Uterus (tissue), 3 donors: ENCODE measurements at regions not wholly inside any gene's neighbourhood (a gene's known extent, or its start where the extent isn't known, plus 50 kb on each side); places are given as distances from the start of the nearest gene placed in this dataset.

Experiments
- DNase-seq, 2 donors: peaks; one replicate each; pipeline ENCODE4 v3.0.0-alpha.2; 2019 to 2020
- H3K27ac ChIP-seq, 2 donors: fragments of 200-600 bp; sonication (generic); 1 replicate in 1 of 2; 2 replicates in 1 of 2; pipeline ENCODE4 v1.5.1; 2016 to 2018
- H3K27me3 ChIP-seq, 2 donors: fragments of 200-600 bp; sonication (generic); one replicate each; pipeline ENCODE4 v1.5.1; 2018 to 2019; ENCODE audit warnings: control low read depth in 1 of 2
- H3K36me3 ChIP-seq, 2 donors: fragments of 200-600 bp; sonication (generic); one replicate each; pipeline ENCODE4 v1.5.1; 2019; ENCODE audit warnings: control low read depth in 1 of 2
- H3K4me1 ChIP-seq, 2 donors: fragments of 200-600 bp; sonication (generic); one replicate each; pipeline ENCODE4 v1.5.1; 2018 to 2019; ENCODE audit warnings: control low read depth in 1 of 2
- H3K4me3 ChIP-seq, 2 donors: fragments of 200-600 bp; sonication (generic); 1 replicate in 1 of 2; 2 replicates in 1 of 2; pipeline ENCODE4 v1.5.1; 2018 to 2019; ENCODE audit warnings: mild to moderate bottlenecking in 1 of 2
- H3K9me3 ChIP-seq, 2 donors: fragments of 200-600 bp; sonication (generic); one replicate each; pipeline ENCODE4 v1.5.1; 2019; ENCODE audit warnings: control low read depth in 1 of 2
- POLR2A ChIP-seq, 2 donors: fragments of 450-650 bp; IDR thresholded peaks; one replicate each; pipeline ENCODE4 v1.6.1; 2016; ENCODE audit warnings: antibody characterized with exemption in 2 of 2, mild to moderate bottlenecking in 1 of 2, moderate library complexity in 1 of 2
- intact Hi-C: fragments of 100-400 bp; cut with DNase I; formaldehyde crosslinking; loops from one replicate; pipeline ENCODE4 v1.15.1; 2023; ENCODE audit warnings: low total_unique reads
- TF ChIP-seq, protein P1 (sequence below), 4 experiments: fragments of 200-600 bp in 2 of 4; fragments of 450-650 bp in 2 of 4; sonication (generic) in 2 of 4; IDR thresholded peaks; one replicate each; pipeline ENCODE4 v1.5.1; 2016 to 2019; ENCODE audit warnings: antibody characterized with exemption in 4 of 4, mild to moderate bottlenecking in 2 of 4, moderate library complexity in 1 of 4
- donor health status: DM: yes; HTN: yes; CAD: no.

DNA sequence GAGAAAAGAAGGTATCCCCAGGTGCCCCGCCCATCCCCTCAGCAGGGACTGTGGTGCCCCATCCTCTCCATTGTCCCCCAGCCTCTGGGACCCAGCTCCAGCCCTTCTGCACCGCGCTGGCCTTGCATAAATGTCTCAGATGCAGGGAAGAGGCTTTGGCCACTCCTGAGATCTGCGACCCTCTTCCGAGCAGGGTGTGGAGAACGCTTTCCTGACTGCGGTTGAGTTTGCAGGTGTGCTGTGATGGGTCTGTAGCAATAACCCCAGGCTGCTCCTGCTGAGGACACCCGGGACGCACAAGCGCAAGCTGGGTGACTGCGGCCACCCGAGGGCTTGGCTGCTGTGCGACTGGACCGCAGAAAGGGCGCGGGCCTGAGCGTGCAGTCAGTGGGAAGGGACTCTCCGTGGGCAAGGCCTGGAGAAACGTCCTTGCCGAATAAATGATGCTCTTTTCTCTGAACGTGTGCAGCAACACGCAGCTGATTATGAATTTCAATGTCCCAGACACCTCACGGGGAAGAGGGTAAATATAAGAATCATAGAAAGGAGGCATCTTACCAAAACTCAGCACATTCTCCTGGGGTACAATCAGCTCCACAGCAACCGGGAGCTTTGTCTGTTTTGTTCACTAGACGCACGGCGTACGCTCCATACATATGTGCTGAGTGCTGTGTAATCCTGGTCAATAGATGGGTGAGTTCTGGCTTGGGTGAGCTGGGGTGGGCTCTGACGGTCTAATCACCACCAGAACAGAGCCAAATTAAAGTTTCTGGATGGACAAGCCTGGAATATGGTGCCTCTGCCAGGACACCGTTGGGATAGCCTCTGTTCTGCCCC, 67.5 kb upstream of the ZNF516 start:
- Histone ChIP-seq H3K36me3 (no peaks in the 10 kb centered on the region), H3K27me3 (no peaks in the 10 kb centered on the region), H3K27ac (no peak overlapping the region), H3K9me3 (no peaks in the 10 kb centered on the region), H3K4me3 (no peak overlapping the region), H3K4me1 (peaks cover 0 to 5% of the 10 kb centered on the region in 2 donors)
- intact Hi-C loops: no loop called here
- no peak for TF ChIP-seq POLR2A (IDR thresholded peaks at IDR 0.05)
- TF ChIP-seq, protein P1, sequence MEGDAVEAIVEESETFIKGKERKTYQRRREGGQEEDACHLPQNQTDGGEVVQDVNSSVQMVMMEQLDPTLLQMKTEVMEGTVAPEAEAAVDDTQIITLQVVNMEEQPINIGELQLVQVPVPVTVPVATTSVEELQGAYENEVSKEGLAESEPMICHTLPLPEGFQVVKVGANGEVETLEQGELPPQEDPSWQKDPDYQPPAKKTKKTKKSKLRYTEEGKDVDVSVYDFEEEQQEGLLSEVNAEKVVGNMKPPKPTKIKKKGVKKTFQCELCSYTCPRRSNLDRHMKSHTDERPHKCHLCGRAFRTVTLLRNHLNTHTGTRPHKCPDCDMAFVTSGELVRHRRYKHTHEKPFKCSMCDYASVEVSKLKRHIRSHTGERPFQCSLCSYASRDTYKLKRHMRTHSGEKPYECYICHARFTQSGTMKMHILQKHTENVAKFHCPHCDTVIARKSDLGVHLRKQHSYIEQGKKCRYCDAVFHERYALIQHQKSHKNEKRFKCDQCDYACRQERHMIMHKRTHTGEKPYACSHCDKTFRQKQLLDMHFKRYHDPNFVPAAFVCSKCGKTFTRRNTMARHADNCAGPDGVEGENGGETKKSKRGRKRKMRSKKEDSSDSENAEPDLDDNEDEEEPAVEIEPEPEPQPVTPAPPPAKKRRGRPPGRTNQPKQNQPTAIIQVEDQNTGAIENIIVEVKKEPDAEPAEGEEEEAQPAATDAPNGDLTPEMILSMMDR (IDR thresholded peaks at IDR 0.05): no peak
- no peak for DNase-seq

DNA sequence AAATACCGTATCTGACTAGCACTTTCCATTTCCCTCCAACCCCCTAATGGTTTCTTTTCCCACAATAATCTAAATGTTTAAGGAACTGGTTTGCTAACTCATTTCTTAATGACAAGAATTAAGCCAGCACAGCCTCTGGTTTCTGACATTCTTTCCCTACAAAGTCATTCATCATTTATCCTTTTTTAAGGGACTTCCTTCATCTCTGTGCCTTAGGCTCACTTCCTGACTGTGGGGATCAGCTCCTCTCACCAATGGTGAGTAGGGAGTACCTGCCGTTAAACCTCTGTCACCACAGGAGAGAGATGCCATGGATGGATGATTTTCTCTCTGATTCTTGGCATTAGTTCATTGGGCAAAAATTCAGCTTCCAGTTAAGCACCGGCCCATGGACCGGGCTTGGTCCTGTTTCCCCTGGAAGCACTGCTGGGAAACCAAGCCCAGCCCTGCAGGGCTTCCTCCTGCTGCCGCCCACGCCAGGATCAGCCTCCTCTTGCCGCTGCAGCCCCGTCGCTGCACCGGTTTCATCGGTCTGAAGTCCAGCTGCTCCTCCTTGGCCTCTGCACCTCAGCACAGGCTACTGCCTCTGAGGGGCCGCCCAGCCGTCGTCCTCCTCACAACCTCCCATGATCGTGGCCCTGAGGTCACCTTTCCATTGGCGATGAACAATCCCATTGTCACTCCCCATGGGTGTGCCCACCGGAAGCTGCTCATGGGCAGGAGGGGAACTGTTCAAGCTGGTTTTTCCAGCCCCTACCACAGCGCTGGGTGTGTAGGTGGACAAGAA, 64.0 kb upstream of the ZNF516 start:
- no peak overlapping the region for H3K27ac ChIP-seq
- H3K27me3 ChIP-seq: no peaks in the 10 kb centered on the region
- TF ChIP-seq, protein P1 (IDR thresholded peaks at IDR 0.05): no peak
- no peak for TF ChIP-seq POLR2A (IDR thresholded peaks at IDR 0.05)
- no peaks in the 10 kb centered on the region for H3K4me1 ChIP-seq
- H3K9me3 ChIP-seq: no peaks in the 10 kb centered on the region
- DNase-seq: no peak
- intact Hi-C loops: no loop called here
- no peaks in the 10 kb centered on the region for H3K36me3 ChIP-seq
- H3K4me3 ChIP-seq: no peak overlapping the region

DNA sequence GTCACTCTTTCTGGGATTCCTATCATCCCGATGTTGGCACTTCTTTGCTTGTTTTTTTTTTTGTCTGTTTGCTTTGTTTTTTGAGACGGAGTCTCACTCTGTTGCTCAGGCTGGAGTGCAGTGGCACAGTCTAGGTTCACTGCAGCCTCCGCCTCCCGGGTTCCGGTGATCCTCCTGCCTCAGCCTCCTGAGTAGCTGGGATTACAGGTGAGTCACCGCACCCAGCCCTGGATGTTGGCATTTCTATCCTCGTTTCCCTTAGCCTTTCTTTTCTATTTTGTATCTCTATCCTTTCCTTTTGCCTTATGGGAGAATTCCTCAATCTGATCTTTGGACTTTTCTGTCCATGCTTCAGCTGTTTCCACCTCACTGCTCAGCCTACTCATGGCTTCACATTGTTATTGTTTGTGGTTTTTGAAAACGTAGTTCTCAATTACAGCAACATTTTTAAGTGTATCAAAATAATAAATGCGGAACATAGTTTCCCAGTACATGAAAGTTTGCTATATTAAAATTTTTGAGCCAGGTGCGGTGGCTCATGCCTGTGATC, 62.1 kb upstream of the ZNF516 start:
- Histone ChIP-seq H3K36me3 (no peaks in the 10 kb centered on the region), H3K9me3 (no peaks in the 10 kb centered on the region), H3K4me3 (no peak overlapping the region), H3K27ac (no peak overlapping the region), H3K4me1 (no peaks in the 10 kb centered on the region), H3K27me3 (no peaks in the 10 kb centered on the region)
- intact Hi-C loops: no loop called here
- no peak for DNase-seq
- TF ChIP-seq, protein P1 (IDR thresholded peaks at IDR 0.05): no peak
- TF ChIP-seq POLR2A (IDR thresholded peaks at IDR 0.05): no peak

DNA sequence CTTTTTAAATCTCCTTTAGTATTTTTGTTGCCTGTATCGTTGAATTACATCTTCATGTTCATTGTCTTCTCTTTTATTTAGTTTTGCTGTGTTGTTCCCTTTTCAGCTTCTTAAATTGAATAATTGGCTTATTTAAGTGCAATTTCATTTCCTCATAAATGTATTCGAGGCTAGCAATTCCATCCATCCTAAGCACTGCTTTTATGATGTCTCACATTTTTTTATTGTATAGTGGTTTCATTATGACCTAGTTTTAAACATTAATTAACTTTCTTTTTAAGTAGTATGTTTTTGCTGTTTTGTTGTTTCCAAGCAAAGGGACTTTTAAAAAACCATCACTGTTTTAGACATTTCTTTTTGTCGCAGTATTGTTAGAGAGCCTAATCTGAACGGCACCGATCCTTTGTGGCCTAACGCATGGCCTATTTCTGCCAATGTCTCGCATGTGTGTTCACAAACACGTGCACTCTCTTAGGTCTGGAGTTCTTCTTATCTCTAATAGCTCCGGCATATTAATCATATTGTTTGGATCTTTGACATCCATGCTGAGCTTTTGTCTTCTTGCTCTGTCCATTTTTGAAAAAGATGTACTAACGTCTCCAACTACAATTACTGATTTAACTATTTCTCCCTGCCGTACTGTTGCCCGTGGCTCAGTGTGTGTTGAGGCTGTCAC, 59.6 kb upstream of the ZNF516 start:
- H3K4me1 ChIP-seq: no peaks in the 10 kb centered on the region
- H3K36me3 ChIP-seq: no peaks in the 10 kb centered on the region
- no peaks in the 10 kb centered on the region for H3K27me3 ChIP-seq
- H3K27ac ChIP-seq: no peak overlapping the region
- no peak for TF ChIP-seq POLR2A (IDR thresholded peaks at IDR 0.05)
- TF ChIP-seq, protein P1 (IDR thresholded peaks at IDR 0.05): no peak
- intact Hi-C loops: no loop called here
- H3K4me3 ChIP-seq: no peak overlapping the region
- H3K9me3 ChIP-seq: no peaks in the 10 kb centered on the region
- DNase-seq: no peak
